ENCODE measurements at regions not wholly inside any gene's neighbourhood (a gene's known extent, or its start where the extent isn't known, plus 50 kb on each side); places are given as distances from the start of the nearest gene placed in this dataset.

GRCh38 chrX:2629316-2630007, 61.6 kb upstream of the CD99 start:
- H3K4me2 ChIP-seq (ENCODE audit: insufficient read depth, low read length), result no peak overlapping the region
- no peaks in the 10 kb centered on the region for H3K27me3 ChIP-seq (ENCODE audit: insufficient read depth, low read length, poor library complexity)
- TF ChIP-seq EZH2 (IDR thresholded peaks at IDR 0.05; ENCODE audit: borderline replicate concordance, low read depth, low read length, severe bottlenecking) (no peak), CTCF (IDR thresholded peaks at IDR 0.05; ENCODE audit: borderline replicate concordance, extremely low read depth, low read length, poor library complexity, severe bottlenecking) (no peak)
- peaks cover 37% of the 10 kb centered on the region for H3K4me1 ChIP-seq (ENCODE audit: insufficient read depth, low read length)
- peak overlapping the region; percentile 57 for H2AFZ ChIP-seq (ENCODE audit: low read depth, low read length)
- DNase-seq, result peak; percentile 33
- H4K20me1 ChIP-seq (ENCODE audit: insufficient read depth, low read length), result no peaks in the 10 kb centered on the region
- H3K79me2 ChIP-seq (ENCODE audit: insufficient read depth, low read length), result peaks cover 41% of the 10 kb centered on the region
- peaks cover 26% of the 10 kb centered on the region for H3K9me3 ChIP-seq (ENCODE audit: insufficient read depth, low read length, severe bottlenecking)
- peak overlapping the region in 1 of 2 experiments; percentile 21; a peak in 2 of 4 replicates for H3K4me3 ChIP-seq (ENCODE audit: low read depth in 1 of 2, low read length in 2 of 2)
- peak; percentile 68 for ATAC-seq (ENCODE audit: insufficient read depth, low read depth)
- peak overlapping the region; percentile 68 for H3K27ac ChIP-seq (ENCODE audit: low read length)
- H3K36me3 ChIP-seq (ENCODE audit: insufficient read depth, low read length), result peaks cover 79% of the 10 kb centered on the region
- no peak overlapping the region for H3K9ac ChIP-seq (ENCODE audit: low read depth, low read length)

GRCh38 chrX:2628751-2629315, 62.3 kb upstream of the CD99 start:
- Histone ChIP-seq H3K4me3 (ENCODE audit: low read depth in 1 of 2, low read length in 2 of 2) (peak overlapping the region in 1 of 2 experiments; percentile 21; a peak in 2 of 4 replicates), H3K4me2 (ENCODE audit: insufficient read depth, low read length) (no peak overlapping the region), H3K27ac (ENCODE audit: low read length) (peak overlapping the region; percentile 68), H3K36me3 (ENCODE audit: insufficient read depth, low read length) (peaks cover 84% of the 10 kb centered on the region), H4K20me1 (ENCODE audit: insufficient read depth, low read length) (no peaks in the 10 kb centered on the region), H3K79me2 (ENCODE audit: insufficient read depth, low read length) (peaks cover 39% of the 10 kb centered on the region), H2AFZ (ENCODE audit: low read depth, low read length) (peak overlapping the region; percentile 57), H3K27me3 (ENCODE audit: insufficient read depth, low read length, poor library complexity) (no peaks in the 10 kb centered on the region), H3K9me3 (ENCODE audit: insufficient read depth, low read length, severe bottlenecking) (peaks cover 26% of the 10 kb centered on the region), H3K4me1 (ENCODE audit: insufficient read depth, low read length) (peaks cover 37% of the 10 kb centered on the region), H3K9ac (ENCODE audit: low read depth, low read length) (no peak overlapping the region)
- TF ChIP-seq EZH2 (IDR thresholded peaks at IDR 0.05; ENCODE audit: borderline replicate concordance, low read depth, low read length, severe bottlenecking) (no peak), CTCF (IDR thresholded peaks at IDR 0.05; ENCODE audit: borderline replicate concordance, extremely low read depth, low read length, poor library complexity, severe bottlenecking) (no peak)
- DNase-seq, result peak; percentile 33
- ATAC-seq (ENCODE audit: insufficient read depth, low read depth), result peak; percentile 31

GRCh38 chrX:2627272-2627867, 63.7 kb upstream of the CD99 start:
- Histone ChIP-seq H4K20me1 (ENCODE audit: insufficient read depth, low read length) (no peaks in the 10 kb centered on the region), H3K4me3 (ENCODE audit: low read depth in 1 of 2, low read length in 2 of 2) (no peak overlapping the region), H3K27ac (ENCODE audit: low read length) (peak overlapping the region; percentile 38; the same call in 1 of the 2 replicates), H3K79me2 (ENCODE audit: insufficient read depth, low read length) (peaks cover 32% of the 10 kb centered on the region), H3K27me3 (ENCODE audit: insufficient read depth, low read length, poor library complexity) (no peaks in the 10 kb centered on the region), H2AFZ (ENCODE audit: low read depth, low read length) (no peak overlapping the region), H3K4me1 (ENCODE audit: insufficient read depth, low read length) (peaks cover 37% of the 10 kb centered on the region), H3K36me3 (ENCODE audit: insufficient read depth, low read length) (peaks cover 90% of the 10 kb centered on the region), H3K4me2 (ENCODE audit: insufficient read depth, low read length) (no peak overlapping the region), H3K9me3 (ENCODE audit: insufficient read depth, low read length, severe bottlenecking) (peaks cover 26% of the 10 kb centered on the region), H3K9ac (ENCODE audit: low read depth, low read length) (no peak overlapping the region)
- DNase-seq (peak; percentile 71), ATAC-seq (ENCODE audit: insufficient read depth, low read depth) (peak; percentile 62)
- TF ChIP-seq EZH2 (IDR thresholded peaks at IDR 0.05; ENCODE audit: borderline replicate concordance, low read depth, low read length, severe bottlenecking), result no peak
- peak; percentile 80 for TF ChIP-seq CTCF (IDR thresholded peaks at IDR 0.05; ENCODE audit: borderline replicate concordance, extremely low read depth, low read length, poor library complexity, severe bottlenecking)
